Activated CD8-positive, alpha-beta T cell treated with anti-CD3 and anti-CD28 coated beads, Interleukin-2, amount 10 ng/mL, durations not matched to agents 7 days and 5 days (primary cell): ENCODE measurements at regions not wholly inside any gene's neighbourhood (a gene's known extent, or its start where the extent isn't known, plus 50 kb on each side); places are given as distances from the start of the nearest gene placed in this dataset.

Source experiments
- ATAC-seq: fragments of 150-1000 bp; cut with Tn5 transposase; one replicate; pipeline ENCODE4 v1.10.0; 2021; ENCODE audit warnings: moderate library complexity
- CTCF ChIA-PET: fragments of 350-600 bp; sonication (Branson Sonifier 250); formaldehyde crosslinking; loops from one replicate; lab custom pipeline; 2021; ENCODE audit warnings: antibody characterized with exemption; lab: Charles Lee
- POLR2A ChIA-PET: fragments of 350-600 bp; sonication (Branson Sonifier 250); formaldehyde crosslinking; loops from one replicate; lab custom pipeline; 2021; ENCODE audit warnings: antibody characterized with exemption; lab: Charles Lee
- DNase-seq: peaks from one replicate; pipeline ENCODE4 v3.0.0-alpha.2; 2020
- H3K27ac Mint-ChIP-seq: one replicate; pipeline ENCODE4 v1.8.0; 2021; ENCODE audit warnings: mild to moderate bottlenecking, mixed read lengths
- H3K27me3 Mint-ChIP-seq: one replicate; pipeline ENCODE4 v1.8.0; 2021; ENCODE audit warnings: low read depth, mixed read lengths
- H3K36me3 Mint-ChIP-seq: one replicate; pipeline ENCODE4 v1.8.0; 2021; ENCODE audit warnings: low read depth, mixed read lengths
- H3K4me1 Mint-ChIP-seq: one replicate; pipeline ENCODE4 v1.8.0; 2021; ENCODE audit warnings: low read depth, mixed read lengths
- H3K4me3 Mint-ChIP-seq: one replicate; pipeline ENCODE4 v1.8.0; 2021; ENCODE audit warnings: mild to moderate bottlenecking, mixed read lengths
- H3K9me3 Mint-ChIP-seq: one replicate; pipeline ENCODE4 v1.8.0; 2022; ENCODE audit warnings: mixed read lengths; ENCODE audit not compliant: insufficient read depth

DNA sequence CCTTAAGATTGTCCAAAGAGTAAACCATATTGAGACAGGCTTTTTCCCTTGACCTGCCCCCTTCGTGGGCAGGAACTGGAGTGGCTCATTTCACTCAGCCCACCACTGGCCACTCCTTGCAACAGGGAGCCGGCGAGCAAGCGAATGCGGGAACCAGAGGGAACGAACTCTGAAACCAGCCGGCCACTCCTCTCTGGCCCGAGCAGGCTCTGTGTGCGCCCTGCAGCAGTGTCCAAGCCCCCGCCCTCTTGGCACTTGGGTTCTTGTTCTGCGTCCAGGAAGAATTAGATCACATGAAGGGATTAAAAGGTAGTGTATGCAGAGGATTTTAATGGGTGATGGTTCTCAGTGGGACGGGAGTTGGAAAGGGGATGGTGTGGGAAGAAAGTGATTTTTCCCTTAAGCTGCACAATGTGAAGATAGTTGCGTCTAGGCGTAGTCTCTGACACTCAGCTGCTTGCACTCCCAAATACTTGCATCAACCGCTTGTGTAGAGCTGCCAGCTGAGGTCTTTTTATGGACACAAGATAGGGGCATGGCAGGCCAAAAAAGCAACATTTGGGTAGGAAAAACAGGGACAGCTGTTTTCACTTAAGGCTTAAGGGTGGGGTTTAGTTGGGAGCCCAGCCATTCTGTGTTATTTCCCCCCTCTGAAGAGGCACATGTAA lies 1209.7 kb upstream of the PCDH20 start:
- ATAC-seq, result no peak
- Mint-ChIP-seq H3K27me3 (no peaks in the 10 kb centered on the region), H3K27ac (no peak overlapping the region), H3K4me3 (no peak overlapping the region), H3K36me3 (no peaks in the 10 kb centered on the region), H3K4me1 (no peaks in the 10 kb centered on the region), H3K9me3 (peaks cover 7% of the 10 kb centered on the region)
- ChIA-PET POLR2A (no interaction called here), CTCF (no interaction called here)
- DNase-seq, result no peak

DNA sequence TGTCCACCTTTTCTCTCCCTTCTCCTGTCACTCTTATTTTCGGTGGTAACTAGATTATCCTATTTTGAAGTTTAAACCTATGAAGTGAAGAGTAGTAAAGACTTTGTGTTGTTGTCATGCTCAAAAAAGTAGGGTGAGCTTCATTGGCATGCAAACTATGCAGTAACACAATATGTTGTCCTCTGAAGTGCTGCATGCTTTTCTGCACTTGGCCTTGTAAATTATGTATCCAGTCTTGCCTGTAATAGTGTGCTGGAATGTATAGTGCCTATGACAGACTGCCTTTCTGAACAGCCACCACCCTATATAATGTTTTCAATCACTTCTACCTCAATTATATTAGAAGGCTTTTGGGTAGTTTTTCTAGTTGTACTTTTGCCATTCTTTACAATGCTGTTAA lies 1198.2 kb upstream of the PCDH20 start:
- no peak for DNase-seq
- peaks cover 6% of the 10 kb centered on the region for H3K9me3 Mint-ChIP-seq
- H3K27ac Mint-ChIP-seq, result no peak overlapping the region

DNA sequence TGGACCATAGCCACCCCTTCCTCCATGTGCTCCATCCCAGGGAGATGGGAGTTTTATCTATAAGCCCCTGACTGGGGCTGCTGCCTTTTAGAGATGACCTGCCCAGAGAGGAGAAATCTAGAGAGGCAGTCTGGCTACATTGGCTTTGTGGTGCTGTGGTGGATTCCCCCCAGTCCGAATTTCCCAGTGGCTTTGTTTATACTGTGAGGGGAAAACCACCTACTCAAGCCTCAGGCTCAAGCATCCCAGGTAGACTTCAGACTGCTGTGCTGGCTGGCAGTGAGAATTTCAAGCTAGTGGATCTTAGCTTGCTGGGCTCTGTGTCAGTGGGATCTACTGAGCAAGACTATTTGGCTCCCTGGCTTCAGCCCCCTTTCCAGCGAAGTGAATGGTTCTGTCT lies 1195.7 kb upstream of the PCDH20 start:
- Mint-ChIP-seq H3K27me3 (no peaks in the 10 kb centered on the region), H3K9me3 (peaks cover 2% of the 10 kb centered on the region), H3K4me3 (no peak overlapping the region), H3K36me3 (no peaks in the 10 kb centered on the region), H3K27ac (no peak overlapping the region), H3K4me1 (no peaks in the 10 kb centered on the region)
- ChIA-PET CTCF (no interaction called here), POLR2A (no interaction called here)
- DNase-seq (no peak), ATAC-seq (no peak)

More for the DNA sequence above, 1198.2 kb upstream of the PCDH20 start:
- no peaks in the 10 kb centered on the region for H3K27me3 Mint-ChIP-seq
- no peak overlapping the region for H3K4me3 Mint-ChIP-seq
- H3K36me3 Mint-ChIP-seq, result no peaks in the 10 kb centered on the region
- no peak for ATAC-seq
- no peaks in the 10 kb centered on the region for H3K4me1 Mint-ChIP-seq
- POLR2A ChIA-PET, result no interaction called here
- CTCF ChIA-PET, result no interaction called here

DNA sequence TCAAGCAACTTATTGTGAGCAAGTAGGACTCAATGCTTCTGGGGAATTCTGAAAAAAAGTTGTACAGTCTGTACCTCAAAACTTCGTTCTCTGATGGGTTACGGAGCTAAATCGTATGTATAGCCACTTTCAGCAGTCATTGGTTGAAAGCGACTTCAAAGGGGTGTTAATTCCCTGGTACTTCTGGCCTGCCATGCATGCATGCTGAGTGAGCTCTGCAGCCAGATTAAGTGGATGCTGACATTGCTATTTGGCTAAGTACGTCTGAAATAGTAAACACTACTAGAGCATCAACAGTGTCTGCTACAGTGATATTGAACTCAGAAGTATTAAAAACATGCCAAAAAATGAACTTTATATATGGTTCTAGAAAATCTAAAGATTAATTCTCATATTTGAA lies 1183.1 kb upstream of the PCDH20 start:
- Mint-ChIP-seq H3K4me3 (no peak overlapping the region), H3K36me3 (no peaks in the 10 kb centered on the region), H3K27me3 (no peaks in the 10 kb centered on the region), H3K27ac (no peak overlapping the region), H3K9me3 (peaks cover 15% of the 10 kb centered on the region), H3K4me1 (no peaks in the 10 kb centered on the region)
- ChIA-PET POLR2A (no interaction called here), CTCF (no interaction called here)
- DNase-seq (no peak), ATAC-seq (no peak)

DNA sequence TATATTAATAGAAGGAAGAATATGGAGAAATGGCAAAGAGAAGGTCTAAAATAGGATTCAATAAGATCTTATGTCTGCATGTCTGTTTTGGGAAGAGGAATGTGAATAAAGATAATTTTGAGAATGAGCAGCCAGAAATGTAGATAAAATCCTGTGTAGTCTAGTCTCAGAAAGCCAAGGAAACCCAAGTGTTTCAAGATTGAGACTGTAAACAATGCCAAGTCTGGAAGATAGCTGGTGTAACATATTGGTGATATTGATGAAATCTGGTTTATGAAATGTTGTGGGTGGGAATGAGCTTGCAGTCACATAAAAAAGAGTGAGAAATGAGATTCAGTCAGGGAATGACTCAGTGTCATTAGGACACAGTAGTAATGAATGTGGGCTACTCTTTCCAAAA lies 1180.3 kb upstream of the PCDH20 start:
- no peaks in the 10 kb centered on the region for H3K36me3 Mint-ChIP-seq
- H3K9me3 Mint-ChIP-seq, result peaks cover 13% of the 10 kb centered on the region
- DNase-seq (no peak), ATAC-seq (no peak)
- no peaks in the 10 kb centered on the region for H3K4me1 Mint-ChIP-seq
- H3K27ac Mint-ChIP-seq, result no peak overlapping the region
- H3K4me3 Mint-ChIP-seq, result no peak overlapping the region
- ChIA-PET CTCF (no interaction called here), POLR2A (no interaction called here)
- H3K27me3 Mint-ChIP-seq, result no peaks in the 10 kb centered on the region

DNA sequence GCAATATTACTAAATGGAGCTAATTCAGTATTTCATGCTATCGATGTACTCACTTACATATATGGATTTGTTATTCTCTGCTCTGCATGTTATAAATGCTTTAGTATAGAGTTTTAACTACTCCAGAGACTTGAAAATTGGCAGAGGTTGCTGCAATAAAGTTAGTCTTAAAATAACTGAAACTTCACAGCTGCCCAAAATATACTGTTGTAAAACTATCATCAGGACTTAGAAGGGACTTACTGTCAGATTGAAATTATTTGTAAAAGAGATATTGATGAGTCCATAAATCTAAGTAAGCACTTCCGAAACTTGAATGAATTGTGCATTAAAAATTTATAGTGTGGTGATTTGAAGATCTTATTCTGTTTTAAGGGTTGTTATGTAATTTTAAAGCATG lies 1178.2 kb upstream of the PCDH20 start:
- no peak overlapping the region for H3K4me3 Mint-ChIP-seq
- DNase-seq (no peak), ATAC-seq (no peak)
- H3K27ac Mint-ChIP-seq, result no peak overlapping the region
- H3K36me3 Mint-ChIP-seq, result no peaks in the 10 kb centered on the region
- no peaks in the 10 kb centered on the region for H3K27me3 Mint-ChIP-seq
- ChIA-PET POLR2A (no interaction called here), CTCF (no interaction called here)
- no peaks in the 10 kb centered on the region for H3K4me1 Mint-ChIP-seq
- H3K9me3 Mint-ChIP-seq, result peaks cover 13% of the 10 kb centered on the region

DNA sequence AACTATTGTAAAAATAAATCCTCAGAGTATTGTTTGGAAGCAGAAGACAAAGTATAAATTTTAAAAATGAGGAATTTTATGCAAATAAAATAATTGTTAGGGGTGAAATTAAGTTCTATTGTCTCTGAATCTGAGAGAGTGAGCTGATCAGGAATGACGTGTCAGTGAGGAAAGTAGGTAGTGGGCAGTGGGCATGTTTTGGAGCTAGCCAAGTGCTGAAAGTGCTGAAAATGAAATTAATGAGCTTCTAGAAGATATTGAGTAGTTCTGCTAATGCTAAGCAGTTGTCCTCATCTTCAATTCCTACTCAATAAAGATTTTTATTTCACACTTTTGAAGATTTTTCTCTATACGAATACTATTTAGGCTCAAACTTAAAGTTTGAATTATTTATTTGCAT lies 1167.8 kb upstream of the PCDH20 start:
- Mint-ChIP-seq H3K36me3 (no peaks in the 10 kb centered on the region), H3K4me3 (no peak overlapping the region), H3K27ac (no peak overlapping the region), H3K4me1 (no peaks in the 10 kb centered on the region), H3K9me3 (peaks cover 3% of the 10 kb centered on the region), H3K27me3 (no peaks in the 10 kb centered on the region)
- CTCF ChIA-PET, result no interaction called here
- ATAC-seq (no peak), DNase-seq (no peak)
- POLR2A ChIA-PET, result no interaction called here

DNA sequence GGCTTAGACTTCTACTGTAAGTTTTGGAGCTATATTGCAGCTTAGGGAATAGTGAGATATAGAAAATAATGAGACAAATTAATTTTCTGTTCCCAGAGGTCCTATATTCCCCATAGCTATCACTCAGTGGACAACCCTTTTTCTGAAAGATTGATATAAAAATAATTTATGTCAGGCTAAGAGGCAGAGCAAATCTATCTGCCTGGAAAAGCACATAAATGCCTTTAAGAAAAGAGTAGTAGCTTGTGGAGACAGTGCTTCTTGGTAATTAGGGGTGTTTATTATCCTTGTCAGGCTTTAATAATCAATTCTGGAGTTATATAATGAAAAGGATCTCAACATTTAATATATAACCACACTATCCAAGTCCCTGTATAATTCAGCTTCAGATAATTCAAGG lies 1162.8 kb upstream of the PCDH20 start:
- H3K4me3 Mint-ChIP-seq, result no peak overlapping the region
- no peaks in the 10 kb centered on the region for H3K36me3 Mint-ChIP-seq
- DNase-seq (no peak), ATAC-seq (no peak)
- POLR2A ChIA-PET, result no interaction called here
- H3K27ac Mint-ChIP-seq, result no peak overlapping the region
- CTCF ChIA-PET, result no interaction called here
- no peaks in the 10 kb centered on the region for H3K27me3 Mint-ChIP-seq
- H3K4me1 Mint-ChIP-seq, result no peaks in the 10 kb centered on the region
- H3K9me3 Mint-ChIP-seq, result peaks cover 3% of the 10 kb centered on the region

DNA sequence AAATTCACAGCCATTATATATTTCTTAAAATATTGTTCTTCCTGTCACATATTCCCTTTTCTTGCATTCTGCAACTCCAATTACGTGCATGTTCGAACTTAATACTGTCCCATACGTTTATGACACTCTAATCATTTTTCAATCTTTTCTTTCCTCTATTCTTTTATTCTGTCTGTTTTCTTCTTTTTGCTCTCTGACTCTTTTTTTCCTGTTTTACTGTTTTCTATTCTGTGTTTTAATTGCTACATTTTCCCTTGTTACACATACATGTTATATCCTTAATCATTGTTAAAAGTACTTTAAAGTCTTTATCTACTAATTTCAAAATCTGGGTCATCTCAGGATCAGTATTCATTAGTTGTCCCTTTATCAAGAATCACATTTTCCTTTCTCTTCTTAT lies 1149.1 kb upstream of the PCDH20 start:
- ChIA-PET POLR2A (no interaction called here), CTCF (no interaction called here)
- peaks cover 4% of the 10 kb centered on the region for H3K9me3 Mint-ChIP-seq
- H3K4me1 Mint-ChIP-seq, result no peaks in the 10 kb centered on the region
- DNase-seq, result no peak
- ATAC-seq, result no peak
- H3K27me3 Mint-ChIP-seq, result no peaks in the 10 kb centered on the region
- no peak overlapping the region for H3K27ac Mint-ChIP-seq
- no peaks in the 10 kb centered on the region for H3K36me3 Mint-ChIP-seq
- H3K4me3 Mint-ChIP-seq, result no peak overlapping the region

DNA sequence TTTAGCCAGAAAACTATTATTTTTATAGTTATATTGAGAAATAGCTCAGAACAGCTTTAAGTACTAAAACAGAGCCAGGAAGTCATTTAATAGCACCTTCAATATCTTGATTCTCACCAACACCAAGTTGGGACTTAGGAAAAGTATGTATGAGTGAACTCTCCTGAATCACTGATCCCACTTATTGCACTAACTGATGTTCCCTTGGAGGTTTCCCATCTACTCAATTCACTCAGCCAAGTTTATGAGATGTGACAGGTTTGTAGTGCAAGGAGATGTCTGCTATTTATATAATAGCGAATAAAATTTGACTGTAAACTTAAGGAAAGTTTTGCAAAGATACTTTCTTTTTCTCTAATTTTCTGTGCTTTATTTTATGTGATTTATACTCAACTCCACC lies 1147.6 kb upstream of the PCDH20 start:
- CTCF ChIA-PET, result no interaction called here
- H3K27ac Mint-ChIP-seq, result no peak overlapping the region
- no peaks in the 10 kb centered on the region for H3K36me3 Mint-ChIP-seq
- POLR2A ChIA-PET, result no interaction called here
- ATAC-seq (no peak), DNase-seq (no peak)
- no peaks in the 10 kb centered on the region for H3K4me1 Mint-ChIP-seq
- H3K9me3 Mint-ChIP-seq, result peaks cover 4% of the 10 kb centered on the region
- no peaks in the 10 kb centered on the region for H3K27me3 Mint-ChIP-seq
- no peak overlapping the region for H3K4me3 Mint-ChIP-seq

DNA sequence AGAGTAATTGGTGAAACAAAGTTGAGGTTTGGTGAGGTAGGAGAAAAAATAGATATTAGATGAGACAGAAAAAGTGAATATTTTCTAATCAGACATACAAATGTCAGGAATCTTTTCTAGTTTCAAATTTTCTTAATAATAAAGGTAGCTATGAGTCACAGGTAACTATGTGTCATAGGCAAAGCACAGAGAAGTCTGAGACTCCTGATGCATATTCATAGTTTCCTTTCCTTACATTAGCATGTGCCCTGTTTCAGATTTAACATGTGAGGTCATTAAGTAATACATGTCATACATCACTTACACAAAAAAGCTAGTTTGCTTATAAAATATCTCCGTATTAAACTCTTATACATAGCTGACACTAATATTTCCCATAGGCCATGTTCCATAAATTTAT lies 1141.3 kb upstream of the PCDH20 start:
- Mint-ChIP-seq H3K27me3 (no peaks in the 10 kb centered on the region), H3K9me3 (peaks cover 4% of the 10 kb centered on the region), H3K36me3 (no peaks in the 10 kb centered on the region), H3K4me1 (no peaks in the 10 kb centered on the region), H3K4me3 (no peak overlapping the region), H3K27ac (no peak overlapping the region)
- ATAC-seq (no peak), DNase-seq (no peak)
- POLR2A ChIA-PET, result no interaction called here
- CTCF ChIA-PET, result no interaction called here

DNA sequence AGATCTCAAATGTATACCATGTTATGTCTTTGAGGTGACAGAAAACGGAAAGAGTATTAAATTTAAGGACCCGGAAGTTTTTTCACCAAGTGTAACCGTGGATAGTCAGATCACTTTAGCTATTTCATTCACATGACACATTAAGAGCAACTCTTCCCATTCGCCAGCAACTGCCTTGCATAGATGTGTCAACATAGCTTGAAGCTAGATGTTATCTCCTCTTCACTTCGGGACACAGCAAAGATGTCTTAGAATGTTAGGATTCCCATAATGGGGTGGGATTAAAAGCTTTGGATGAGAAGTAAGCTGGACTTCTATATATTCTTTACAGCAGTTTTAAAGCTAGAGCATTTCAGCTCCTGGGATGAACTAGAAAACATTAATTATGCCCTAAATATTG lies 1135.9 kb upstream of the PCDH20 start:
- ATAC-seq, result no peak
- Mint-ChIP-seq H3K4me1 (no peaks in the 10 kb centered on the region), H3K36me3 (no peaks in the 10 kb centered on the region), H3K9me3 (peaks cover 11% of the 10 kb centered on the region), H3K4me3 (no peak overlapping the region), H3K27ac (no peak overlapping the region), H3K27me3 (no peaks in the 10 kb centered on the region)
- ChIA-PET POLR2A (no interaction called here), CTCF (no interaction called here)
- DNase-seq, result no peak

DNA sequence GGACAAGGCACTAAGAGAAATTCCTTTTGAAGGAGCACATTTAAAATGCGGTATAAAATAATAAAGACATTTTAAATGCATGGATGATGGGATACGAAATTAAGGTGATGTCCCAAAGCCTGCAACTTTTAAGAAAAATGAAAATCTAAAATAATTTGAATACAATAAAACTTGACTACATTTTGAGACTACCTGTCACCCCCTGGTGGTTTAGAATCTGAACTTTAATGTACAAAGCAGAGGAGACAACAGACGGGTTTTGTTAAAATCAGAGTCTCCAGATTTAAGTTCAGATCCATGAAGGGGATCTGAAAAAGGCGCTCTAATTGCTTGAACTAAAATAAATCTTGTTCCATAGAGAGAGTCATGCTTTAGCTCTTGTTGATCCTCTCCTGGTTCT lies 1129.3 kb upstream of the PCDH20 start:
- ChIA-PET POLR2A (no interaction called here), CTCF (no interaction called here)
- ATAC-seq (no peak), DNase-seq (no peak)
- Mint-ChIP-seq H3K4me3 (no peak overlapping the region), H3K36me3 (no peaks in the 10 kb centered on the region), H3K27ac (no peak overlapping the region), H3K9me3 (peaks cover 9% of the 10 kb centered on the region), H3K27me3 (no peaks in the 10 kb centered on the region), H3K4me1 (no peaks in the 10 kb centered on the region)
